ENCODE measurements at regions not wholly inside any gene's neighbourhood (a gene's known extent, or its start where the extent isn't known, plus 50 kb on each side); places are given as distances from the start of the nearest gene placed in this dataset.
"Not testable (repeated sequence)": the region's sequence is repeated elsewhere in the genome, so short reads cannot be mapped to it uniquely, and the experiment has no call there.

DNA sequence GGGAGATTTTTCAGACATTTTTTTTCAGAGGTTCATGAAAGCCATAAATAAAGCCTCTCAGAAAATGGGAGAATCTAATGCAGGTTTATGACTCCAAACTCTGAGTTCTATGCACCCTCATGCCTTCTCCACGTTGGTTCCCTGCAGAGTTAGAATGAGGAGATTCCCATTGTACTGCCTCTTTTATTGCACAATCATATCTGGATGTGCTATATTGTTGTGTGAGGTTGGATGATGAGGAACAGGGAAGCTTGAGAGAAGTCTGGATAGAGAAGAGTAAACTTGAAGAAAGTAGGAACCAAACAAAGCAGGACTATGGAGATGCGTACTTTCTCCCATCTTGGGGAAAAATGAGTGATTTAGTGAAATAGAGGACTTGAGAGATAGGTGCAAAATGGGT lies 178.8 kb downstream of the PDCD6IP start:
- TF ChIP-seq, protein P1, sequence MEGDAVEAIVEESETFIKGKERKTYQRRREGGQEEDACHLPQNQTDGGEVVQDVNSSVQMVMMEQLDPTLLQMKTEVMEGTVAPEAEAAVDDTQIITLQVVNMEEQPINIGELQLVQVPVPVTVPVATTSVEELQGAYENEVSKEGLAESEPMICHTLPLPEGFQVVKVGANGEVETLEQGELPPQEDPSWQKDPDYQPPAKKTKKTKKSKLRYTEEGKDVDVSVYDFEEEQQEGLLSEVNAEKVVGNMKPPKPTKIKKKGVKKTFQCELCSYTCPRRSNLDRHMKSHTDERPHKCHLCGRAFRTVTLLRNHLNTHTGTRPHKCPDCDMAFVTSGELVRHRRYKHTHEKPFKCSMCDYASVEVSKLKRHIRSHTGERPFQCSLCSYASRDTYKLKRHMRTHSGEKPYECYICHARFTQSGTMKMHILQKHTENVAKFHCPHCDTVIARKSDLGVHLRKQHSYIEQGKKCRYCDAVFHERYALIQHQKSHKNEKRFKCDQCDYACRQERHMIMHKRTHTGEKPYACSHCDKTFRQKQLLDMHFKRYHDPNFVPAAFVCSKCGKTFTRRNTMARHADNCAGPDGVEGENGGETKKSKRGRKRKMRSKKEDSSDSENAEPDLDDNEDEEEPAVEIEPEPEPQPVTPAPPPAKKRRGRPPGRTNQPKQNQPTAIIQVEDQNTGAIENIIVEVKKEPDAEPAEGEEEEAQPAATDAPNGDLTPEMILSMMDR (conservative IDR thresholded peaks at IDR 0.05; ENCODE audit: low read depth, low read length) = no peak
- H3K4me3 ChIP-seq (ENCODE audit: low read length) = no peak overlapping the region
- no peak for DNase-seq (ENCODE audit: low read depth)

DNA sequence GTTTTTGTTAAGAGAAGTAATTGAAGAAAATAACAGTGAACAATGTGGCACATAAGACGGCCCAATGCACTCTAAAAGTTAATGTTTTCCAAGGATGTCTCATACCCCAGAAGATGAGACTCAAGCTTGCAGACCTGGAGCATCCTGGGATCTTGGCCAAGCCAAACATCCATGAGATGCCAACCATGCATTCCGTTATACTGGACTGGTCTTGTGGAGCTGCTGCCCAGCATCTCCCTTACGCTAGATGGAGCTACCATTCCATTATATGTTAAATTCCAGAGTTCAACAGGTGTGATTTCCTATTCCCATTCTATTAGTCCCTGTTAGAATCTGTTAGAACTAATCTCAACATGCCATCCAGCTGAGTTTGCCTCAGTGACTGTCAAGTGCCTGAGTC lies 181.8 kb downstream of the PDCD6IP start:
- TF ChIP-seq, protein P1 (conservative IDR thresholded peaks at IDR 0.05; ENCODE audit: low read depth, low read length) = peak; percentile 78
- DNase-seq (ENCODE audit: low read depth) = no peak
- no peak overlapping the region for H3K4me3 ChIP-seq (ENCODE audit: low read length)

DNA sequence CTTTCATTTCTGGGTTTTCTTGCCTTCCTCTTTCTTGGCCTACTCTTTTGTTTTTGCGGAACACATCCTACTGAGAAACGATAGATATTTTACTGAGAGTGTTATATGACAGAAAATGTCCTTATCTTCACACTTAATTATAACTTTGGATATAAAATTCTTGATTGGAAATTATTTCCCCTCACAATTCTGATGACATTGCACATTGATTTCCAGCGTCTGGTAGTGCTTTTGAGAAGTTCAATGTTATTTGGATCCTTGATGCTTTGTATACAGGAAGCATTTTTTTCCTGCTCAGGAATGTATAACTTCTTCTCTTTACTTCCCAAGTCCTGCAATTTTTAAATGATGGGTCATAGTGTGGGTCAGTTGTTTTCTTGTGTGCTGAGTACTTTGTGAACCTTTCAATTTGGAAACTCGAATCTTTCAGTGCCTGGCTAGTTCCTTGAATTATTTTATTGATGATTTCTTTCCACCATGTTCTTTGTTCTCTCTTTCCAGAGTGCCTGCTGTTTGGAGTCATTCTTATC lies 183.9 kb downstream of the PDCD6IP start:
- H3K4me3 ChIP-seq (ENCODE audit: low read length) = no peak overlapping the region
- no peak for DNase-seq (ENCODE audit: low read depth)
- TF ChIP-seq, protein P1 (conservative IDR thresholded peaks at IDR 0.05; ENCODE audit: low read depth, low read length) = no peak

DNA sequence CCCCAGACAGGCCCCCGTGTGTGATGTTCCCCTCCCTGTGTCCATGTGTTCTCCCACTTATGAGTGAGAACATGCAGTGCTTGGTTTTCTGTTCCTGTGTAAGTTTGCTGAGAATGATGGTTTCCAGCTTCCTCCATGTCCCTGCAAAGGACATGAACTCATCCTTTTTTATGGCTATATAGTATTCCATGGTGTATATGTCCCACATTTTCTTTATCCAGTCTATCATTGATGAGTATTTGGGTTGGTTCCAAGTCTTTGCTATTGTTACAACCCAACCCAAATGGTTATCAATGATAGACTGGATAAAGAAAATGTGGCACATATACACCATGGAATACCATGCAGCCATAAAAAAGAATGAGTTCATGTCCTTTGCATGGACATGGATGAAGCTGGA lies 184.5 kb downstream of the PDCD6IP start:
- DNase-seq (ENCODE audit: low read depth); H3K4me3 ChIP-seq (ENCODE audit: low read length): not testable (repeated sequence)

DNA sequence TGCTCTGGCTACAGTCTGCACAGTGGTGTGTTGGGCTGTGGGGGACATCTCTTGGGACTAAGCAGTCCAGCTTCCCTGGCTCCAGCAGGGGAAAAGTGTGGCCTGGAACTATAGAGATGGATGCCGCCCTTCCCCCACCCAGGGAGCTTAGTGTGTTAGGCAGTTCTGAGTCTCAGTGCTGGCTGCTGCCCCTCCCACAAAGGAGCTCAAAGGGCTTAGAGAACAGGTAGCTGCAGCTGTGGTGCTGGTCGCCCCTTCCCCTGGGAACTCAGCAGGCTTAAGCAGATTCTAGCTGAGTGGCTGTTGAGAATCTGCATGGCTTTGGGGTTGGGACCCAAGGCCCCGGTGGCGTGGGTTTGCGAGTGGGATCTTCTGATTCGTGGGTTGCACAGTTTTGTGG lies 190.8 kb downstream of the PDCD6IP start:
- TF ChIP-seq, protein P1 (conservative IDR thresholded peaks at IDR 0.05; ENCODE audit: low read depth, low read length) = no peak
- no peak overlapping the region for H3K4me3 ChIP-seq (ENCODE audit: low read length)
- DNase-seq (ENCODE audit: low read depth) = no peak

DNA sequence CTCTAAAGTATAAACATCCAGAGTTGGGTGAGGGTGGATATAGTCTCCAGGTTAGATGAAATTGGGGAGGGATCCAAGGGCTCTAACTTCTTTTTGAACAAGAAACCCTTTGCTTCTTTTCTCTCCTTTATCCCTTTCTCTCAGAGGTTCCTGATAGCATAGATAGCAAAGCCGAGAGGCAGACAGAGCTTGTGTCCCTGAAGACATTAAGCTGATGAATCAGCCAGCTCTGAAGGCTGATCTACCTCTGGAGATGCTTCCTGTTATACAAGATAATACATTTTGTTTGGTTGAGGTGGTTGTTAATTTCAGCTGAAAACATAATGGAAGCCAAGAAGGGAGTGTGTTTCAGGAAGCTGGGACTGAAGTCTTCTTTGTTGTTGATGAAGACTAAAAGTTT lies 193.2 kb downstream of the PDCD6IP start:
- DNase-seq (ENCODE audit: low read depth) = no peak
- TF ChIP-seq, protein P1 (conservative IDR thresholded peaks at IDR 0.05; ENCODE audit: low read depth, low read length) = no peak
- H3K4me3 ChIP-seq (ENCODE audit: low read length) = no peak overlapping the region

DNA sequence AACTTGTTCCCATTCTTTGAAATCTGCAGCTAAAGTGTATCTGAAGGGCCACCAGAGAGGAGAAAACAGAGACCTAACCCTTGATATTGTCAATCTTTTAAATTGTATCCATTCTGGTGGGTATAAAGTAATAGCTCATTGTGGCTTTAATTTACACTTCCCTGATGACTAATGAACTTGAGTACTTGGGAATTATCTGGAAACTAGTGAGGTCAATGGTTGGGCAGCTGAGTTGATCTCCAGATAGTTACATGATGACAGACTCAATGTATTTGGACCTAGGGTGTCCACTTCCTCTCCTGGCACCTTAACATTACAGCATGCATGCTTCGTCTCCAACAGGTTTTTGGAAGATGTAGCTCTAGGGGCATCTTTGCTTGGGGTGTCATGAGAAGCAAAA lies 195.2 kb downstream of the PDCD6IP start:
- peak; percentile 30 for DNase-seq (ENCODE audit: low read depth)
- TF ChIP-seq, protein P1 (conservative IDR thresholded peaks at IDR 0.05; ENCODE audit: low read depth, low read length) = no peak
- H3K4me3 ChIP-seq (ENCODE audit: low read length) = no peak overlapping the region

DNA sequence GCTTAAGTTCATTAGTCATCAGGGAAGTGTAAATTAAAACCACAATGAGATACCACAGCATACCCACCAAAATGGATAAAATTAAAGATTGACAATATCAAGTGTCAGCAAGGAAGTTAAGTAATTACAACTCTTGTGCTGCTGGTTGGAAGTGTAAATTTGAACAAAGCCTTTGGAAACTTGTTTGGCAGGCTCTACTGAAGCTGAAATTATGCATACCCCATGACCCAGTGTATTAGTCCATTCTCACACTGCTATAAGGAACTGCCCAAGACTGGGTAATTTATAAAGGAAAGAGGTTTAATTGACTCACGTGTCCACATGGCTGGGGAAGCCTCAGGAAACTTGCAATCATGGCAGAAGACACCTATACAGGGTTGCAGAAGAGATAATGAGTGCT lies 196.1 kb downstream of the PDCD6IP start:
- TF ChIP-seq, protein P1 (conservative IDR thresholded peaks at IDR 0.05; ENCODE audit: low read depth, low read length) = no peak
- H3K4me3 ChIP-seq (ENCODE audit: low read length) = no peak overlapping the region
- DNase-seq (ENCODE audit: low read depth) = no peak

Measured in retinal pigment epithelial cell (primary cell).